ENCODE measurements at regions not wholly inside any gene's neighbourhood (a gene's known extent, or its start where the extent isn't known, plus 50 kb on each side); places are given as distances from the start of the nearest gene placed in this dataset.

DNA sequence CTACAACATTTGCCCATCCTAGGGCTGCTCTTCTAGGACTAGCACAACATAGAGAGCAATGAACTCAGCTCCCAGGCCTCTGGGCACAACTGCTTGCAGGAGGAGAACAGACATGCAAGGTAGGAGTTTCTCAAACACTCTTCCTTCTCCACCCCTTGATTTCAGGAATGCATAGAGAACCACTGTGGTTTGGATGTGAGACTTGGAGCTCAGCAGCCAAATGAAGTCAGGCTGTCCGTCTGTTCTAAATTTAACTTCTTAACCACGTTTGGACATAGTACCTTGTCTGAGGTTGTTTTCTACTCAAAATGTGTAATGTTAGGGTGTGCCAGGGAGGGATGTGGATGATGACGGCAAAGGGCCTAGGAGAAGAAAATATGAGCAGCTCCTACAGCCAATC lies 515.1 kb upstream of the TNC start:
- H3K36me3 ChIP-seq (ENCODE audit: insufficient read depth, low read length), result no peaks in the 10 kb centered on the region
- no peak overlapping the region for H3K9ac ChIP-seq (ENCODE audit: low read depth, low read length, poor library complexity, severe bottlenecking)
- no peak for TF ChIP-seq EZH2phosphoT487 (IDR thresholded peaks at IDR 0.05; ENCODE audit: borderline replicate concordance)
- TF ChIP-seq, protein P1, sequence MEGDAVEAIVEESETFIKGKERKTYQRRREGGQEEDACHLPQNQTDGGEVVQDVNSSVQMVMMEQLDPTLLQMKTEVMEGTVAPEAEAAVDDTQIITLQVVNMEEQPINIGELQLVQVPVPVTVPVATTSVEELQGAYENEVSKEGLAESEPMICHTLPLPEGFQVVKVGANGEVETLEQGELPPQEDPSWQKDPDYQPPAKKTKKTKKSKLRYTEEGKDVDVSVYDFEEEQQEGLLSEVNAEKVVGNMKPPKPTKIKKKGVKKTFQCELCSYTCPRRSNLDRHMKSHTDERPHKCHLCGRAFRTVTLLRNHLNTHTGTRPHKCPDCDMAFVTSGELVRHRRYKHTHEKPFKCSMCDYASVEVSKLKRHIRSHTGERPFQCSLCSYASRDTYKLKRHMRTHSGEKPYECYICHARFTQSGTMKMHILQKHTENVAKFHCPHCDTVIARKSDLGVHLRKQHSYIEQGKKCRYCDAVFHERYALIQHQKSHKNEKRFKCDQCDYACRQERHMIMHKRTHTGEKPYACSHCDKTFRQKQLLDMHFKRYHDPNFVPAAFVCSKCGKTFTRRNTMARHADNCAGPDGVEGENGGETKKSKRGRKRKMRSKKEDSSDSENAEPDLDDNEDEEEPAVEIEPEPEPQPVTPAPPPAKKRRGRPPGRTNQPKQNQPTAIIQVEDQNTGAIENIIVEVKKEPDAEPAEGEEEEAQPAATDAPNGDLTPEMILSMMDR (conservative IDR thresholded peaks at IDR 0.05; ENCODE audit: low read length), result no peak
- no peaks in the 10 kb centered on the region for H4K20me1 ChIP-seq (ENCODE audit: insufficient read depth, low read length, poor library complexity, severe bottlenecking)
- no peak overlapping the region for H3K4me3 ChIP-seq (ENCODE audit: low read length, poor library complexity, severe bottlenecking)
- no peaks in the 10 kb centered on the region for H3K27me3 ChIP-seq (ENCODE audit: insufficient read depth, low read length, poor library complexity, severe bottlenecking)
- no peaks in the 10 kb centered on the region for H3K9me3 ChIP-seq (ENCODE audit: insufficient read depth, low read depth, low read length)
- H3K9me2 ChIP-seq (replicated peaks; ENCODE audit: low read depth, low read length), result no peaks in the 10 kb centered on the region
- no peaks in the 10 kb centered on the region for H3K79me2 ChIP-seq (ENCODE audit: insufficient read depth, low read length)
- no peak overlapping the region for H2AFZ ChIP-seq (ENCODE audit: low read length)
- H3K4me2 ChIP-seq (ENCODE audit: low read depth, low read length, poor library complexity, severe bottlenecking), result no peak overlapping the region
- H3F3A ChIP-seq (ENCODE audit: low read depth), result no peaks in the 10 kb centered on the region
- H3K4me1 ChIP-seq (ENCODE audit: insufficient read depth, low read length, poor library complexity, severe bottlenecking), result no peaks in the 10 kb centered on the region

DNA sequence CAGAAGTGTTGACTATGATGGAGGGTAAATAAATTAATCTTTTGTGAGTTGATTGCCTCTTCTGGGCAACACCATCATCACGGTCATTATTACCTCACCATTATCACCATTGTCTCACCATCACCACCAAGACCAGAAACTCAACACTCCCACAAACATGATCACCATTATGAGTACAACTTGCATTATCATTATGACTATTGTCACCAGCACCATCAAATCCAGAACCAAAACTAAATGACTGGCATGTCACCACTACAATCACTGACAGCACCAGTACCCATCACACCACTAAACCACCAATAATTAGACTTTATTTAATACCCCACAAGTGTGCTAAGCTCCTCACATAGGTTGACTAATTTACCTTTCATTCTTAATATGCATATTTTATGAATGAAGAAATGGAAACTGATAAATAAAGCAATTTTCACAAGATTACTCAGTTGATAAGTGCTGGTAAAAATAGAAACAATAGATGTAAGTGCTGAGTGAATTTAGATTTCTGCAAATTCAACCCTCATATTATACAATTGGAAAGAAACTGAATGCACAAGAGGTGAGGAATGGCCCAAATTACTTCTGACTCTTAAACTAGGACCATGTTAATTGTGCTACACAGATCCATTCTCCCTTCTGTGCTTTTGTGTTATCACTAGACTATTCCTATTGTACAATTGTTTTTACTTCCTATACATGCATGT lies 517.8 kb upstream of the PAPPA start:
- TF ChIP-seq, protein P1 (conservative IDR thresholded peaks at IDR 0.05; ENCODE audit: low read length), result no peak
- no peak for TF ChIP-seq EZH2phosphoT487 (IDR thresholded peaks at IDR 0.05; ENCODE audit: borderline replicate concordance)
- no peaks in the 10 kb centered on the region for H3K9me3 ChIP-seq (ENCODE audit: insufficient read depth, low read depth, low read length)
- no peaks in the 10 kb centered on the region for H3K27me3 ChIP-seq (ENCODE audit: insufficient read depth, low read length, poor library complexity, severe bottlenecking)
- H3K4me1 ChIP-seq (ENCODE audit: insufficient read depth, low read length, poor library complexity, severe bottlenecking), result no peaks in the 10 kb centered on the region
- H3K9me2 ChIP-seq (replicated peaks; ENCODE audit: low read depth, low read length), result no peaks in the 10 kb centered on the region
- H3K4me2 ChIP-seq (ENCODE audit: low read depth, low read length, poor library complexity, severe bottlenecking), result no peak overlapping the region
- no peaks in the 10 kb centered on the region for H3K79me2 ChIP-seq (ENCODE audit: insufficient read depth, low read length)
- H3K36me3 ChIP-seq (ENCODE audit: insufficient read depth, low read length), result no peaks in the 10 kb centered on the region
- H3K9ac ChIP-seq (ENCODE audit: low read depth, low read length, poor library complexity, severe bottlenecking), result no peak overlapping the region
- H2AFZ ChIP-seq (ENCODE audit: low read length), result no peak overlapping the region
- H3K4me3 ChIP-seq (ENCODE audit: low read length, poor library complexity, severe bottlenecking), result no peak overlapping the region
- H3F3A ChIP-seq (ENCODE audit: low read depth), result no peaks in the 10 kb centered on the region
- no peaks in the 10 kb centered on the region for H4K20me1 ChIP-seq (ENCODE audit: insufficient read depth, low read length, poor library complexity, severe bottlenecking)

DNA sequence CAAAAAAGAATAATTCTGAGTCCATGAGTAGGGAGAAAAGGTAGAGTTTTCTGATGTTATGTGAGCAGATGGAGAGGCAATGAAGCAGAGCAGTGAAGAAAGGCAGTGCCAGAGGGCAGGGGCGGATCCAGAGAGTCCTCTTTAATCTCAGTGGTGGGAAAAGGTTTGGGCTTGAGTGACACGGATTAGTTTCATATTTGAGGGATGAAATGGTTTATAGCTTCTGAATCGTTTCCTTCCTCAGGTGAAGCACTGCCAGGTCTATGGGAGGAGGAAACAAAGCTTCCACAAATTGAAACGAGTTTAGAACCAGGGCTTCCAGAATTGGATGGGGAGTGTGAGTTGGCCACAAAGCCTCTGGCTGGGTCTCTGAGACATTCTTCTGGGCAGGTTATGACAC lies 517.0 kb upstream of the PAPPA start:
- H3K36me3 ChIP-seq (ENCODE audit: insufficient read depth, low read length), result no peaks in the 10 kb centered on the region
- no peaks in the 10 kb centered on the region for H3K9me3 ChIP-seq (ENCODE audit: insufficient read depth, low read depth, low read length)
- H3F3A ChIP-seq (ENCODE audit: low read depth), result no peaks in the 10 kb centered on the region
- no peaks in the 10 kb centered on the region for H3K79me2 ChIP-seq (ENCODE audit: insufficient read depth, low read length)
- H2AFZ ChIP-seq (ENCODE audit: low read length), result no peak overlapping the region
- no peaks in the 10 kb centered on the region for H4K20me1 ChIP-seq (ENCODE audit: insufficient read depth, low read length, poor library complexity, severe bottlenecking)
- TF ChIP-seq, protein P1 (conservative IDR thresholded peaks at IDR 0.05; ENCODE audit: low read length), result no peak
- TF ChIP-seq EZH2phosphoT487 (IDR thresholded peaks at IDR 0.05; ENCODE audit: borderline replicate concordance), result no peak
- no peak overlapping the region for H3K9ac ChIP-seq (ENCODE audit: low read depth, low read length, poor library complexity, severe bottlenecking)
- no peaks in the 10 kb centered on the region for H3K4me1 ChIP-seq (ENCODE audit: insufficient read depth, low read length, poor library complexity, severe bottlenecking)
- no peaks in the 10 kb centered on the region for H3K9me2 ChIP-seq (replicated peaks; ENCODE audit: low read depth, low read length)
- H3K4me3 ChIP-seq (ENCODE audit: low read length, poor library complexity, severe bottlenecking), result no peak overlapping the region
- no peaks in the 10 kb centered on the region for H3K27me3 ChIP-seq (ENCODE audit: insufficient read depth, low read length, poor library complexity, severe bottlenecking)
- H3K4me2 ChIP-seq (ENCODE audit: low read depth, low read length, poor library complexity, severe bottlenecking), result no peak overlapping the region

Data from Loucy (cell line).